Astrocyte of the spinal cord (primary cell): ENCODE measurements at regions not wholly inside any gene's neighbourhood (a gene's known extent, or its start where the extent isn't known, plus 50 kb on each side); places are given as distances from the start of the nearest gene placed in this dataset.

ENCODE experiments used
- DNase-seq: peaks from one replicate; pipeline ENCODE4 v3.0.0; 2011; ENCODE audit warnings: low read depth, low spot score
- H3K4me3 ChIP-seq: 2 replicates; pipeline ENCODE4 v1.5.1; 2011; ENCODE audit warnings: low read depth, mild to moderate bottlenecking, low read length, moderate library complexity
- CTCF ChIP-seq: IDR thresholded peaks from 2 replicates; pipeline ENCODE4 v1.5.1; 2012; ENCODE audit warnings: low read depth, mild to moderate bottlenecking, low read length, inconsistent platforms
- in situ Hi-C: cut with HindIII; loops from 2 replicates; pipeline ENCODE4 v1.10.0; 2017; ENCODE audit warnings: low sequenced_read_pairs

GRCh38 chr4:11599064-11599463 is 170.4 kb upstream of the HS3ST1 start:
- in situ Hi-C loops, result no loop called here
- DNase-seq, result no peak
- TF ChIP-seq CTCF, result no peak
- no peak overlapping the region for H3K4me3 ChIP-seq

- no peak for DNase-seq
- H3K4me3 ChIP-seq, result no peak overlapping the region
- TF ChIP-seq CTCF, result no peak
- in situ Hi-C loops, result no loop called here
Measured at GRCh38 chr4:11598591-11598990, 169.9 kb upstream of the HS3ST1 start.

- no peak overlapping the region for H3K4me3 ChIP-seq
- no peak for TF ChIP-seq CTCF
- DNase-seq, result no peak
- in situ Hi-C loops, result no loop called here
Measured at GRCh38 chr4:11597506-11597905, 168.8 kb upstream of the HS3ST1 start.

- no peak overlapping the region for H3K4me3 ChIP-seq
- in situ Hi-C loops, result no loop called here
- DNase-seq, result no peak
- TF ChIP-seq CTCF, result no peak
Measured at GRCh38 chr4:11596989-11597388, 168.3 kb upstream of the HS3ST1 start.

GRCh38 chr4:11593576-11594116 is 165.0 kb upstream of the HS3ST1 start:
- TF ChIP-seq CTCF, result no peak

GRCh38 chr4:11592276-11592675 is 163.6 kb upstream of the HS3ST1 start:
- in situ Hi-C loops, result no loop called here
- TF ChIP-seq CTCF, result no peak
- DNase-seq, result no peak
- H3K4me3 ChIP-seq, result no peak overlapping the region

More at GRCh38 chr4:11593576-11594116, 165.0 kb upstream of the HS3ST1 start:
- DNase-seq, result no peak
- in situ Hi-C loops, result no loop called here
- no peak overlapping the region for H3K4me3 ChIP-seq

- DNase-seq, result no peak
- TF ChIP-seq CTCF, result no peak
- in situ Hi-C loops, result no loop called here
- no peak overlapping the region for H3K4me3 ChIP-seq
Measured at GRCh38 chr4:11590132-11590531, 161.4 kb upstream of the HS3ST1 start.
